SK-N-SH (cell line): ENCODE measurements at regions not wholly inside any gene's neighbourhood (a gene's known extent, or its start where the extent isn't known, plus 50 kb on each side); places are given as distances from the start of the nearest gene placed in this dataset.
A peak's percentile ranks its signal among the peaks of the same experiment; 100 is the strongest.

Source experiments
- CTCF ChIA-PET: fragments of 300-600, 350-600 bp; formaldehyde crosslinking; extraction: SDS; loops from one replicate; lab custom pipeline; 2021; lab: Yijun Ruan, JAX
- POLR2A ChIA-PET: fragments of 350-600 bp; sonication (Branson Sonifier 250); formaldehyde crosslinking; extraction: SDS; loops from one replicate; lab custom pipeline; 2020; ENCODE audit warnings: antibody characterized with exemption, inconsistent platforms; lab: Yijun Ruan, JAX
- DNase-seq: peaks from one replicate; pipeline ENCODE4 v3.0.0; 2012
- H2AFZ ChIP-seq: fragments of 200-600 bp; sonication (generic); 2 replicates; pipeline ENCODE4 v1.8.1; 2016; ENCODE audit warnings: antibody characterized with exemption, mild to moderate bottlenecking, low read depth
- H3F3A ChIP-seq: fragments of 200-600 bp; sonication (generic); replicated peaks from 2 replicates; pipeline ENCODE3; 2016; ENCODE audit warnings: antibody characterized with exemption, mild to moderate bottlenecking; ENCODE audit not compliant: insufficient read depth
- H3K27ac ChIP-seq, 2 experiments: fragments of 200-500 bp in 1 of 2; fragments of 200-600 bp in 1 of 2; sonication (Bioruptor generic) in 1 of 2; sonication (generic), shearing (Covaris generic) in 1 of 2; 2 replicates each; pipeline versions ENCODE4 v1.5.1 to v1.6.1; 2014 to 2016; ENCODE audit warnings: low read depth in 2 of 2, inconsistent platforms in 1 of 2, low read length in 1 of 2, mild to moderate bottlenecking in 1 of 2, mixed read lengths in 1 of 2
- H3K27me3 ChIP-seq: fragments of 200-600 bp; sonication (generic), shearing (Covaris generic); 2 replicates; pipeline ENCODE4 v1.6.1; 2016; ENCODE audit warnings: mixed run types; ENCODE audit not compliant: insufficient read depth
- H3K36me3 ChIP-seq, 2 experiments: fragments of 200-500 bp in 1 of 2; fragments of 200-600 bp in 1 of 2; sonication (Bioruptor generic) in 1 of 2; sonication (generic) in 1 of 2; replicated peaks in 1 of 2; 2 replicates each; pipeline versions ENCODE3 to v1.5.1; 2014 to 2016; ENCODE audit warnings: low read length in 1 of 2, mild to moderate bottlenecking in 1 of 2; ENCODE audit not compliant: insufficient read depth in 2 of 2, control insufficient read depth in 1 of 2
- H3K4me1 ChIP-seq, 2 experiments: fragments of 200-500 bp in 1 of 2; fragments of 200-600 bp in 1 of 2; sonication (Bioruptor generic) in 1 of 2; sonication (generic), shearing (Covaris generic) in 1 of 2; 2 replicates each; pipeline versions ENCODE4 v1.5.1 to v1.6.1; 2014 to 2016; ENCODE audit warnings: low read depth in 1 of 2, low read length in 1 of 2, mixed run types in 1 of 2; ENCODE audit not compliant: insufficient read depth in 2 of 2, control insufficient read depth in 1 of 2
- H3K4me2 ChIP-seq: fragments of 200-600 bp; sonication (generic), shearing (Covaris generic); 2 replicates; pipeline ENCODE4 v1.6.1; 2017; ENCODE audit warnings: mixed run types
- H3K4me3 ChIP-seq, 2 experiments: fragments of 200-500 bp in 1 of 2; fragments of 200-600 bp in 1 of 2; sonication (Bioruptor generic) in 1 of 2; sonication (generic), shearing (Covaris generic) in 1 of 2; 2 replicates each; pipeline versions ENCODE4 v1.5.1 to v1.8.1; 2014 to 2016; ENCODE audit warnings: low read depth in 2 of 2, inconsistent platforms in 1 of 2, low read length in 1 of 2, mild to moderate bottlenecking in 1 of 2, mixed read lengths in 1 of 2, moderate library complexity in 1 of 2
- H3K79me2 ChIP-seq: fragments of 200-600 bp; sonication (generic); 2 replicates; pipeline ENCODE4 v1.8.1; 2017; ENCODE audit warnings: mild to moderate bottlenecking; ENCODE audit not compliant: insufficient read depth
- H3K9ac ChIP-seq: fragments of 200-600 bp; sonication (generic); 2 replicates; pipeline ENCODE4 v1.6.1; 2017; ENCODE audit warnings: mixed run types
- H3K9me2 ChIP-seq: fragments of 200-600 bp; sonication (generic); 2 replicates; pipeline ENCODE4 v1.6.1; 2017; ENCODE audit warnings: mixed run types
- H3K9me3 ChIP-seq: fragments of 200-600 bp; sonication (generic); 2 replicates; pipeline ENCODE4 v1.6.1; 2017; ENCODE audit warnings: mixed run types, mild to moderate bottlenecking, moderate library complexity
- H4K20me1 ChIP-seq: fragments of 200-600 bp; sonication (generic); 2 replicates; pipeline ENCODE4 v1.6.1; 2017; ENCODE audit warnings: mild to moderate bottlenecking, mixed run types; ENCODE audit not compliant: insufficient read depth
- CHD2 ChIP-seq: fragments of 150-350 bp; IDR thresholded peaks from 2 replicates; pipeline ENCODE4 v1.6.1; 2018; ENCODE audit warnings: low read length; ENCODE audit not compliant: partially characterized antibody
- CTCF ChIP-seq: fragments of 200-600 bp; sonication (generic); IDR thresholded peaks from 2 replicates; pipeline ENCODE4 v1.6.1; 2017; ENCODE audit warnings: antibody characterized with exemption, mild to moderate bottlenecking, moderate library complexity
- ELF1 ChIP-seq: IDR thresholded peaks from 2 replicates; pipeline ENCODE4 v1.4.0; 2012
- EP300 ChIP-seq, 2 experiments: IDR thresholded peaks; 2 replicates each; pipeline versions ENCODE4 v1.4.0 to v1.6.1; 2012; ENCODE audit warnings: borderline replicate concordance in 1 of 2, low read depth in 1 of 2, low read length in 1 of 2
- EZH2phosphoT487 ChIP-seq: fragments of 200-600 bp; sonication (generic); IDR thresholded peaks from 2 replicates; pipeline ENCODE4 v1.6.1; 2017; ENCODE audit warnings: low read depth, mixed run types, mild to moderate bottlenecking, antibody characterized with exemption, moderate library complexity, borderline replicate concordance
- FOSL2 ChIP-seq: IDR thresholded peaks from 2 replicates; pipeline ENCODE4 v1.4.0; 2012; ENCODE audit warnings: low read depth, mild to moderate bottlenecking, moderate library complexity, borderline replicate concordance
- FOXJ3 ChIP-seq: sonication (generic); formaldehyde crosslinking; IDR thresholded peaks from 2 replicates; pipeline ENCODE4 v1.5.1; 2020; ENCODE audit warnings: mild to moderate bottlenecking, missing genetic modification reagents
- FOXM1 ChIP-seq: IDR thresholded peaks from 2 replicates; pipeline ENCODE4 v1.4.0; 2012; ENCODE audit warnings: low read depth, mild to moderate bottlenecking
- GATA2 ChIP-seq: sonication (generic); formaldehyde crosslinking; IDR thresholded peaks from 2 replicates; pipeline ENCODE4 v1.5.0; 2020; ENCODE audit warnings: mild to moderate bottlenecking, missing genetic modification reagents
- JUND ChIP-seq: IDR thresholded peaks from 2 replicates; pipeline ENCODE4 v1.4.0; 2012
- NFIC ChIP-seq: IDR thresholded peaks from 2 replicates; pipeline ENCODE4 v1.4.0; 2012; ENCODE audit warnings: borderline replicate concordance
- NRF1 ChIP-seq: IDR thresholded peaks from 2 replicates; pipeline ENCODE4 v1.6.1; 2012; ENCODE audit warnings: low read depth, mild to moderate bottlenecking, low read length
- PBX3 ChIP-seq: IDR thresholded peaks from 2 replicates; pipeline ENCODE4; 2012
- POLR2AphosphoS5 ChIP-seq: IDR thresholded peaks from 2 replicates; pipeline ENCODE4 v1.6.1; 2012; ENCODE audit warnings: low read depth, low read length
- RAD21 ChIP-seq: IDR thresholded peaks from 2 replicates; pipeline ENCODE4 v1.6.1; 2012; ENCODE audit warnings: mild to moderate bottlenecking, low read length
- RFX5 ChIP-seq: IDR thresholded peaks from 2 replicates; pipeline ENCODE4 v1.6.1; 2012; ENCODE audit warnings: mild to moderate bottlenecking, improper control_type of control experiment, low read length
- RXRA ChIP-seq: IDR thresholded peaks from 2 replicates; pipeline ENCODE4 v1.4.0; 2012; ENCODE audit warnings: low read depth, mild to moderate bottlenecking, borderline replicate concordance
- SIN3A ChIP-seq: IDR thresholded peaks from 2 replicates; pipeline ENCODE4 v1.6.1; 2012; ENCODE audit warnings: low read depth, mild to moderate bottlenecking, low read length, moderate library complexity, borderline replicate concordance
- SMC3 ChIP-seq: IDR thresholded peaks from 2 replicates; pipeline ENCODE4 v1.6.1; 2012; ENCODE audit warnings: low read depth, low read length, improper control_type of control experiment
- TAF1 ChIP-seq: IDR thresholded peaks from 2 replicates; pipeline ENCODE4 v1.6.1; 2012; ENCODE audit warnings: low read depth, mild to moderate bottlenecking, low read length, moderate library complexity, borderline replicate concordance
- YY1 ChIP-seq: IDR thresholded peaks from 2 replicates; pipeline ENCODE4 v1.4.0; 2012; ENCODE audit warnings: low read depth, mild to moderate bottlenecking
- WGBS: methylation state at CpG from one replicate; pipeline ENCODE4 v1.1.6; 2017; ENCODE audit warnings: low lambda C conversion rate; 5-methylcytosine and 5-hydroxymethylcytosine counted together
- TF ChIP-seq, protein P1 (sequence below): IDR thresholded peaks from 2 replicates; pipeline ENCODE4 v1.4.0; 2012; ENCODE audit warnings: low read depth

GRCh38 chr4:137213372-137214173 lies 318.7 kb downstream of the PCDH18 start (continued):
- no peak for TF ChIP-seq CHD2
- no peak for TF ChIP-seq EZH2phosphoT487
- peak; percentile 43 for TF ChIP-seq PBX3
- TF ChIP-seq POLR2AphosphoS5 = peak; percentile 74
- no peak for TF ChIP-seq RFX5
- peak in 1 of 2 experiments; percentile 83; a peak in 2 of 4 replicates for TF ChIP-seq EP300 (IDR thresholded peaks at IDR 0.05; ENCODE audit: borderline replicate concordance in 1 of 2, low read depth in 1 of 2, low read length in 1 of 2)
- no peak for TF ChIP-seq FOXJ3 (CRISPR knock-in tag)
- peak; percentile 92 for TF ChIP-seq FOSL2
- TF ChIP-seq, all 33 proteins: peak for 12

DNA sequence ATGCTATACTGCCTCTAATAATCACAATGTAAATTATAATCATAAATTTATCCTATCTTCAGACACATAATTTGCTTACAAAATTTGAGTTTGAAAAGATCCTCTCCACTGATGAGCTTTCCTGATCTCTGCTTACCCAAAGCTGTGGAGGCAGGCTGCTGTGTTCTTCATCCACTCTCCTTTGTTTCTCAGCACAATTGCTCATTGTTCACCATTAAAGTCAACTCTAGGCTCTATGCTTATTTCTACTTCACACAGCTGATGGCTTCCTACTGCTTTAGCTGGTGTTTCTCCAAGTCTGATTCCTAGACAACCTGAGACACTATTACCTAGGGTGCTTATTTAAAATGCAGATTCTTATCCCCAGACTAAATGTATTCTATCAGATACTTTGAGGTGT lies 319.7 kb downstream of the PCDH18 start:
- peaks cover 8% of the 10 kb centered on the region for H3F3A ChIP-seq
- TF ChIP-seq NFIC = no peak
- no peak for TF ChIP-seq NRF1
- no peak for TF ChIP-seq ELF1
- TF ChIP-seq PBX3 = no peak
- TF ChIP-seq POLR2AphosphoS5 = no peak
- TF ChIP-seq TAF1 = no peak
- TF ChIP-seq YY1 = no peak
- TF ChIP-seq EP300 (IDR thresholded peaks at IDR 0.05; ENCODE audit: borderline replicate concordance in 1 of 2, low read depth in 1 of 2, low read length in 1 of 2) = no peak
- ChIA-PET POLR2A (no interaction called here), CTCF (no interaction called here)
- H3K4me3 ChIP-seq = no peak overlapping the region
- no peaks in the 10 kb centered on the region for H3K36me3 ChIP-seq
- H3K9ac ChIP-seq = no peak overlapping the region
- no peaks in the 10 kb centered on the region for H3K79me2 ChIP-seq
- no peaks in the 10 kb centered on the region for H3K27me3 ChIP-seq
- no peak overlapping the region for H2AFZ ChIP-seq
- H3K4me2 ChIP-seq = no peak overlapping the region
- H3K27ac ChIP-seq = peak overlapping the region in 1 of 2 experiments; percentile 71; a peak in 3 of 4 replicates
- no peaks in the 10 kb centered on the region for H3K9me2 ChIP-seq
- H3K9me3 ChIP-seq = no peaks in the 10 kb centered on the region
- no peaks in the 10 kb centered on the region for H4K20me1 ChIP-seq
- peaks cover 0 to 8% of the 10 kb centered on the region in 2 experiments; a peak in 2 of 4 replicates for H3K4me1 ChIP-seq
- no peak for DNase-seq

DNA sequence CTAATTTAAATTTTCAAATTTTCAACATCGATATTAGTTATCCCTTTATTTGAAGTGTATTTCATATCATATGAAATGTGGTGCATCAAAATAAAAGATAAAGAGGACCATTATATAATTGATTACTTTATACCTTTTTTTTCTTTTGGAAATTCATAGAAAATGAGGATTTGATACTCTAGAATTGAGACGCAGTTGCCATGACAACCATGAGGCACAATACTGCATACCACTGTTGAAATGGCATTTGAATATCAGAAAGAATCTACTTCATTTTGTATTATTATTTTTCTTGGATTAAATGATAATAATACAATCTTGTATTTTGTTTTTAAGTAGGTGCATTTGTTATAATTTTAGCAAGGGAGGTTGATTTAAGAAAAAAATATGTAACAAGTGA lies 323.1 kb downstream of the PCDH18 start:
- H3F3A ChIP-seq = peaks cover 8% of the 10 kb centered on the region
- H3K27me3 ChIP-seq = no peaks in the 10 kb centered on the region
- ChIA-PET CTCF (no interaction called here), POLR2A (no interaction called here)
- H2AFZ ChIP-seq = no peak overlapping the region
- no peak overlapping the region for H3K9ac ChIP-seq
- H3K4me2 ChIP-seq = no peak overlapping the region
- H3K9me2 ChIP-seq = no peaks in the 10 kb centered on the region
- 95% methylated on average over 2 of the region's 2 CpGs for WGBS
- H3K9me3 ChIP-seq = no peaks in the 10 kb centered on the region
- no peaks in the 10 kb centered on the region for H3K36me3 ChIP-seq
- H3K4me1 ChIP-seq = peaks cover 0 to 8% of the 10 kb centered on the region in 2 experiments; a peak in 2 of 4 replicates
- H3K27ac ChIP-seq = no peak overlapping the region
- DNase-seq = no peak
- H3K79me2 ChIP-seq = no peaks in the 10 kb centered on the region
- no peak for TF ChIP-seq JUND
- TF ChIP-seq GATA2 (CRISPR knock-in tag) = no peak
- no peak for TF ChIP-seq FOXJ3 (CRISPR knock-in tag)
- TF ChIP-seq FOSL2 = no peak
- TF ChIP-seq RAD21 = no peak
- no peak for TF ChIP-seq FOXM1
- TF ChIP-seq RXRA = no peak
- no peak for TF ChIP-seq CTCF
- no peak for TF ChIP-seq SIN3A
- no peak for TF ChIP-seq SMC3
- TF ChIP-seq, protein P1, sequence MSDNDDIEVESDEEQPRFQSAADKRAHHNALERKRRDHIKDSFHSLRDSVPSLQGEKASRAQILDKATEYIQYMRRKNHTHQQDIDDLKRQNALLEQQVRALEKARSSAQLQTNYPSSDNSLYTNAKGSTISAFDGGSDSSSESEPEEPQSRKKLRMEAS = no peak
- TF ChIP-seq TAF1 = no peak
- TF ChIP-seq, all 33 proteins: peak for 0
- Histone ChIP-seq H4K20me1 (no peaks in the 10 kb centered on the region), H3K4me3 (no peak overlapping the region)
